Brain microvascular endothelial cell (primary cell): ENCODE measurements at regions not wholly inside any gene's neighbourhood (a gene's known extent, or its start where the extent isn't known, plus 50 kb on each side); places are given as distances from the start of the nearest gene placed in this dataset.

Source experiments
- DNase-seq: peaks from one replicate; pipeline ENCODE4 v3.0.0-alpha.2; 2020
- H3K27ac ChIP-seq: fragments of 250-450 bp; sonication (Bioruptor Pico); 2 replicates; pipeline ENCODE4 v1.5.1; 2020; ENCODE audit warnings: mild to moderate bottlenecking, moderate library complexity
- H3K27me3 ChIP-seq: fragments of 250-450 bp; sonication (Bioruptor Pico); replicated peaks from 2 replicates; pipeline ENCODE4 v1.5.1; 2020; ENCODE audit warnings: mild to moderate bottlenecking
- H3K36me3 ChIP-seq: fragments of 250-450 bp; sonication (Bioruptor Pico); replicated peaks from 2 replicates; pipeline ENCODE4 v1.5.1; 2020; ENCODE audit warnings: mild to moderate bottlenecking
- H3K4me3 ChIP-seq: 2 replicates; pipeline ENCODE4 v1.5.1; 2011; ENCODE audit warnings: low read depth, mild to moderate bottlenecking, control low read depth, low read length, moderate library complexity
- CTCF ChIP-seq: IDR thresholded peaks from 2 replicates; pipeline ENCODE4 v1.5.1; 2011; ENCODE audit warnings: low read depth, mild to moderate bottlenecking, moderate library complexity, low read length, control low read depth, inconsistent platforms; ENCODE audit errors: missing control alignments
- in situ Hi-C: cut with HindIII; loops from 2 replicates; pipeline ENCODE4 v1.10.0; 2017; ENCODE audit warnings: low sequenced_read_pairs, low pct_ligation_motif_present

GRCh38 chr1:177754603-177755002 is 215.3 kb downstream of the SEC16B start:
- Histone ChIP-seq H3K27me3 (no peaks in the 10 kb centered on the region), H3K27ac (no peak overlapping the region), H3K36me3 (no peaks in the 10 kb centered on the region), H3K4me3 (no peak overlapping the region)
- DNase-seq = no peak
- in situ Hi-C loops = no loop called here
- no peak for TF ChIP-seq CTCF

DNA sequence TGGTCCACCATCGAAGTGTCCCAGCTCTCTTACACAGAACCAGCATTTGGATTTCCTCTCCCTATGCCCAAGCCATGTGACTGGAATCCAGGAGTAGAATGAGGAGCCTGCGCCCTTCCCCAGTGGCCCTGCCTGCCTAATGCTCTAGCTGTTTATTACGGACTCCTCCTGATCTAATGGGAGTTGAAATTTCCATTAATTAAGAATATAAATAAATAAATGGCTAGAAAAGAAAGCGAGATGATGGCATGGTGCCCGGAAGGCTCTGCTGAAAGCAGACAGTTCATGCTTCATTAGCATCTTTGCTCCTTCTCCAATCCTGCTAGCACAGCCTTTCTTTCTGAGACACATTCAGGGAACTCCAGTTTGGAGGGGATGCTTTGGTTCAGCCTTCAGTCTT is 216.2 kb downstream of the SEC16B start:
- H3K27me3 ChIP-seq = no peaks in the 10 kb centered on the region
- no peak overlapping the region for H3K4me3 ChIP-seq
- no peak for TF ChIP-seq CTCF
- no peaks in the 10 kb centered on the region for H3K36me3 ChIP-seq
- no peak overlapping the region for H3K27ac ChIP-seq
- in situ Hi-C loops = no loop called here
- no peak for DNase-seq

DNA sequence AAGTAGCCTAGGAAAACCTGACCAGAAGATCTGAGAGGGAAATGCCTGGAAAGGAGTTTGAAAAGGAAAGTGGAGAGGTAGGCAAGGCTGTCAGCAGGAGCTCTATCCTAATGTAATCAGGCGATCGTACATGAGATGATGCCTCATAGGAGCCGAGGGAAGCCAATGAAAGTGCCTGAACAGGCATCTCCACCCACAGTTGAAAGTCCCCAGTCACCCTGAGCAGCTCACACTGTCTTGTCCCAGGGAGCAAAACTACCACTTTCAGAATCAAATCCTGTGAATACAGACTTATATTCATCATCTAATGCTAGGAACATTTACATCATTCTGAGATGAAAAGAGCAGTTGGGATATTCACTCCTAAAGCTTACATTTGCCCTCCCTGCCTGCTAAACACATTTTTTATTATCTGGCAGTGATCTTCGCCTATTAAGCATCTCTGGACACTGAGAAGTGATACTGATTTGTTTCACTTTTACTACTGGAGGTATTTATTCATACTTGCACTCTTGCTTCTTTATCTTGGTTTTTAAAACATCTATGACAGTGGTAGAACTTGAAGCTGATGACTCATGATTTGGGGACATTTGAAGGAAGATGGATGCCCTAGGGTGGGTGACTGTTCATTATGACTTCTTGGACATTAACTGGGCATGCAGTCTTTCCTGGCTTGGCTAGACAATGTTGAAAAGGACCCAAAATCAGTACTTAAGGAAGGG is 221.6 kb downstream of the SEC16B start:
- H3K27ac ChIP-seq = no peak overlapping the region
- H3K4me3 ChIP-seq = no peak overlapping the region
- H3K36me3 ChIP-seq = no peaks in the 10 kb centered on the region
- no peaks in the 10 kb centered on the region for H3K27me3 ChIP-seq
- no peak for TF ChIP-seq CTCF
- in situ Hi-C loops = no loop called here
- DNase-seq = no peak

DNA sequence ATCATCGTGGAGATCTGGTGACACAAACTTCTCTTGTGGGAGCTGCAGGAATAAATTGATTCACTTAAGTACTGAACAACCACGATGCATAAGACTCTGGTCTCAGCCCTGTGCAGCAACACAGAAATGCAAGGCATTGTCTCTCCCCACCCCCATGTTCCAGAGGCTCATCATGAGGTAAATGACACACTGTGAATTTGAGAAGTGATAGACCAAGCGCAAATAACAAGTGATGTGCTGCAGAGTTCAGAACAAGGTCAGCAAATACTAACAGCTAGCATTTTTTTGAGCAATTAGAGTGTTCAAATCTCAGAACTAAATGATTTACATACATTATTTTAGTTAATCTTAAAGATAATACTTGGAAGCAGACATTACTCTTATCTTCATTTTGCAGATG is 223.7 kb downstream of the SEC16B start:
- Histone ChIP-seq H3K36me3 (no peaks in the 10 kb centered on the region), H3K27me3 (no peaks in the 10 kb centered on the region), H3K27ac (no peak overlapping the region), H3K4me3 (no peak overlapping the region)
- DNase-seq = no peak
- TF ChIP-seq CTCF = no peak
- in situ Hi-C loops = no loop called here

DNA sequence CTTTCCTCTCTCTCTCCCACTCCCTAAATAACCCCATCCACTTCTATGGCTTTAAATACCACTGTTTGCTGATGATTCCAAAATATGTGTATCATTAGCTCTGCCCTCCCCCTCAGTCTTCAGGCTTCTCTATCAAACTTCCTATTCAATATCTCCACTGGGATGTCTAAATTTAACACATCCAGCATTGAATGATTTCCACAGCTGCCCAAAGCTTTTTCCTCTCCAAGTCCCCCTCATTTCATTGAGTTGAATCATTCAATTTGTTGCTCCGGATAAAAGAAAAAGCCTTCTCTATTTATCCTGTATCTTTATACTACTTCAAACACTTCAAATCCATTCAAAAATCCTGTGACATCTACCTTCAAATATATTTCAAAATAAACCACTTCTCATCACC is 225.0 kb downstream of the SEC16B start:
- DNase-seq = no peak
- TF ChIP-seq CTCF = no peak
- Histone ChIP-seq H3K27me3 (no peaks in the 10 kb centered on the region), H3K4me3 (no peak overlapping the region), H3K36me3 (no peaks in the 10 kb centered on the region), H3K27ac (no peak overlapping the region)
- in situ Hi-C loops = no loop called here

- Histone ChIP-seq H3K27me3 (no peaks in the 10 kb centered on the region), H3K27ac (no peak overlapping the region), H3K36me3 (no peaks in the 10 kb centered on the region), H3K4me3 (no peak overlapping the region)
- in situ Hi-C loops = no loop called here
- TF ChIP-seq CTCF = no peak
- no peak for DNase-seq
Measured at GRCh38 chr1:177741476-177741875, 228.4 kb downstream of the SEC16B start.
